Central memory CD8-positive, alpha-beta T cell (primary cell): ENCODE measurements at regions not wholly inside any gene's neighbourhood (a gene's known extent, or its start where the extent isn't known, plus 50 kb on each side); places are given as distances from the start of the nearest gene placed in this dataset.

Experiments used
- ATAC-seq: fragments of 150-1000 bp; cut with Tn5 transposase; replicated peaks from 2 replicates; pipeline ENCODE4 v1.10.0; 2022; ENCODE audit warnings: mild to moderate bottlenecking, moderate FRiP score, moderate number of reproducible peaks; ENCODE audit not compliant: poor library complexity, severe bottlenecking; ENCODE audit errors: extremely low read depth
- DNase-seq, 2 donors: peaks; one replicate each; pipeline ENCODE4 v3.0.0; 2021; ENCODE audit warnings: low spot score in 2 of 2
- H3K27ac Mint-ChIP-seq: one replicate; pipeline ENCODE4 v1.8.0; 2022; ENCODE audit warnings: low read depth, mild to moderate bottlenecking, moderate library complexity, mixed read lengths
- H3K27me3 Mint-ChIP-seq: one replicate; pipeline ENCODE4 v1.8.0; 2022; ENCODE audit warnings: mixed read lengths
- H3K36me3 Mint-ChIP-seq: one replicate; pipeline ENCODE4 v1.8.0; 2022; ENCODE audit warnings: mild to moderate bottlenecking, moderate library complexity, mixed read lengths; ENCODE audit not compliant: insufficient read depth
- H3K4me1 Mint-ChIP-seq: one replicate; pipeline ENCODE4 v1.8.0; 2022; ENCODE audit warnings: mixed read lengths
- H3K4me3 Mint-ChIP-seq: one replicate; pipeline ENCODE4 v1.8.0; 2022; ENCODE audit warnings: mild to moderate bottlenecking, moderate library complexity, mixed read lengths
- H3K9me3 Mint-ChIP-seq: one replicate; pipeline ENCODE4 v1.8.0; 2022; ENCODE audit warnings: mixed read lengths

- Mint-ChIP-seq H3K27ac (no peak overlapping the region), H3K4me3 (no peak overlapping the region), H3K27me3 (peaks cover 54% of the 10 kb centered on the region), H3K36me3 (no peaks in the 10 kb centered on the region), H3K4me1 (no peaks in the 10 kb centered on the region), H3K9me3 (peaks cover 8% of the 10 kb centered on the region)
- ATAC-seq (no peak), DNase-seq (no peak)
Observed at GRCh38 chr2:236667526-236667925, 97.9 kb downstream of the ACKR3 start.

- Mint-ChIP-seq H3K27me3 (peaks cover 50% of the 10 kb centered on the region), H3K27ac (no peak overlapping the region), H3K36me3 (no peaks in the 10 kb centered on the region), H3K9me3 (peaks cover 8% of the 10 kb centered on the region), H3K4me1 (no peaks in the 10 kb centered on the region), H3K4me3 (no peak overlapping the region)
- no peak for ATAC-seq
- DNase-seq, result no peak
Observed at GRCh38 chr2:236668531-236668969, 98.9 kb downstream of the ACKR3 start.

GRCh38 chr2:236670235-236670620 is 100.6 kb downstream of the ACKR3 start:
- Mint-ChIP-seq H3K4me3 (no peak overlapping the region), H3K36me3 (no peaks in the 10 kb centered on the region), H3K27ac (no peak overlapping the region), H3K4me1 (no peaks in the 10 kb centered on the region), H3K27me3 (peaks cover 46% of the 10 kb centered on the region), H3K9me3 (peaks cover 8% of the 10 kb centered on the region)
- ATAC-seq, result no peak
- no peak for DNase-seq

GRCh38 chr2:236671896-236672562 is 102.4 kb downstream of the ACKR3 start:
- Mint-ChIP-seq H3K36me3 (no peaks in the 10 kb centered on the region), H3K27ac (no peak overlapping the region), H3K4me3 (no peak overlapping the region), H3K9me3 (no peaks in the 10 kb centered on the region), H3K4me1 (no peaks in the 10 kb centered on the region), H3K27me3 (peaks cover 46% of the 10 kb centered on the region)
- ATAC-seq (no peak), DNase-seq (no peak)

- no peak overlapping the region for H3K4me3 Mint-ChIP-seq
- no peak for DNase-seq
Observed at GRCh38 chr2:236672606-236673005, 103.0 kb downstream of the ACKR3 start.

GRCh38 chr2:236673126-236673822 is 103.6 kb downstream of the ACKR3 start:
- ATAC-seq (no peak), DNase-seq (no peak)
- Mint-ChIP-seq H3K36me3 (no peaks in the 10 kb centered on the region), H3K4me3 (no peak overlapping the region), H3K9me3 (no peaks in the 10 kb centered on the region), H3K27me3 (peaks cover 58% of the 10 kb centered on the region), H3K4me1 (no peaks in the 10 kb centered on the region), H3K27ac (no peak overlapping the region)

More at GRCh38 chr2:236672606-236673005, 103.0 kb downstream of the ACKR3 start:
- Mint-ChIP-seq H3K27me3 (peaks cover 52% of the 10 kb centered on the region), H3K9me3 (no peaks in the 10 kb centered on the region), H3K4me1 (no peaks in the 10 kb centered on the region), H3K27ac (no peak overlapping the region), H3K36me3 (no peaks in the 10 kb centered on the region)
- ATAC-seq, result no peak

- ATAC-seq (no peak), DNase-seq (no peak)
- H3K4me3 Mint-ChIP-seq, result no peak overlapping the region
- H3K4me1 Mint-ChIP-seq, result no peaks in the 10 kb centered on the region
- no peaks in the 10 kb centered on the region for H3K9me3 Mint-ChIP-seq
- peaks cover 64% of the 10 kb centered on the region for H3K27me3 Mint-ChIP-seq
- H3K27ac Mint-ChIP-seq, result no peak overlapping the region
- H3K36me3 Mint-ChIP-seq, result no peaks in the 10 kb centered on the region
Observed at GRCh38 chr2:236673823-236674185, 104.2 kb downstream of the ACKR3 start.

GRCh38 chr2:236674238-236674637 is 104.6 kb downstream of the ACKR3 start:
- H3K4me1 Mint-ChIP-seq, result no peaks in the 10 kb centered on the region
- H3K9me3 Mint-ChIP-seq, result no peaks in the 10 kb centered on the region
- H3K36me3 Mint-ChIP-seq, result no peaks in the 10 kb centered on the region
- DNase-seq (no peak), ATAC-seq (no peak)
- no peak overlapping the region for H3K4me3 Mint-ChIP-seq
- H3K27ac Mint-ChIP-seq, result no peak overlapping the region
- peaks cover 68% of the 10 kb centered on the region for H3K27me3 Mint-ChIP-seq

- Mint-ChIP-seq H3K27ac (no peak overlapping the region), H3K4me1 (no peaks in the 10 kb centered on the region), H3K27me3 (peaks cover 72% of the 10 kb centered on the region), H3K9me3 (no peaks in the 10 kb centered on the region), H3K36me3 (no peaks in the 10 kb centered on the region), H3K4me3 (no peak overlapping the region)
- no peak for ATAC-seq
- no peak for DNase-seq
Observed at GRCh38 chr2:236674646-236675045, 105.0 kb downstream of the ACKR3 start.

GRCh38 chr2:236675051-236675450 is 105.4 kb downstream of the ACKR3 start:
- no peak for ATAC-seq
- no peaks in the 10 kb centered on the region for H3K4me1 Mint-ChIP-seq
- no peak overlapping the region for H3K27ac Mint-ChIP-seq
- H3K9me3 Mint-ChIP-seq, result no peaks in the 10 kb centered on the region
- no peaks in the 10 kb centered on the region for H3K36me3 Mint-ChIP-seq
- DNase-seq, result no peak
- no peak overlapping the region for H3K4me3 Mint-ChIP-seq
- H3K27me3 Mint-ChIP-seq, result peaks cover 74% of the 10 kb centered on the region

- Mint-ChIP-seq H3K27ac (no peak overlapping the region), H3K4me1 (no peaks in the 10 kb centered on the region), H3K9me3 (no peaks in the 10 kb centered on the region), H3K4me3 (no peak overlapping the region), H3K27me3 (peaks cover 74% of the 10 kb centered on the region), H3K36me3 (no peaks in the 10 kb centered on the region)
- no peak for DNase-seq
- no peak for ATAC-seq
Observed at GRCh38 chr2:236675526-236675925, 105.9 kb downstream of the ACKR3 start.

GRCh38 chr2:236676136-236676873 is 106.7 kb downstream of the ACKR3 start:
- Mint-ChIP-seq H3K27ac (no peak overlapping the region), H3K27me3 (peaks cover 74% of the 10 kb centered on the region), H3K36me3 (no peaks in the 10 kb centered on the region), H3K4me1 (no peaks in the 10 kb centered on the region), H3K4me3 (no peak overlapping the region), H3K9me3 (no peaks in the 10 kb centered on the region)
- DNase-seq, result no peak
- no peak for ATAC-seq

GRCh38 chr2:236677368-236677767 is 107.7 kb downstream of the ACKR3 start:
- ATAC-seq (no peak), DNase-seq (no peak)
- H3K4me1 Mint-ChIP-seq, result no peaks in the 10 kb centered on the region
- H3K27me3 Mint-ChIP-seq, result peaks cover 64% of the 10 kb centered on the region
- no peak overlapping the region for H3K27ac Mint-ChIP-seq
- no peaks in the 10 kb centered on the region for H3K36me3 Mint-ChIP-seq
- H3K9me3 Mint-ChIP-seq, result no peaks in the 10 kb centered on the region
- H3K4me3 Mint-ChIP-seq, result no peak overlapping the region
